ENCODE measurements at regions not wholly inside any gene's neighbourhood (a gene's known extent, or its start where the extent isn't known, plus 50 kb on each side); places are given as distances from the start of the nearest gene placed in this dataset.

DNA sequence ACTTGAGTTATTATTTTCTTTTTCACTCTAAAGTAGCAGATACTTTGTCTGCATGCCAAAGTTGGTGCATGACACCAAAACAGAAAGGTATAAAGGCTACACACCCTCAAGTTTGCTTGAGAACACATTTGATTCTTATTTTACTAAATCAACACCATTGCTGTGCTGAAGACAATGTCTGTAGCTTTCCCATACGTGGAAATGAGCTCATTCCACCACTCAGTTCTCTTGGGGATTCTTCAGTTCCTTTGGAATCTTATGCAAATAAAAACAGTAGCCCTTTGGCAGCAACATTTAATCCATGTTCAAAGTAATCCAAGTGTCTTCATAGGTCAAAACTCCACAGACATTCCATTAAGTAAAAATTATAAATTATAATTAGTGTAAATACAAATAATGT lies 264.9 kb downstream of the TLE1 start:
- no peak for TF ChIP-seq POLR2AphosphoS5 (IDR thresholded peaks at IDR 0.05; ENCODE audit: low read depth, low read length)
- TF ChIP-seq, protein P1, sequence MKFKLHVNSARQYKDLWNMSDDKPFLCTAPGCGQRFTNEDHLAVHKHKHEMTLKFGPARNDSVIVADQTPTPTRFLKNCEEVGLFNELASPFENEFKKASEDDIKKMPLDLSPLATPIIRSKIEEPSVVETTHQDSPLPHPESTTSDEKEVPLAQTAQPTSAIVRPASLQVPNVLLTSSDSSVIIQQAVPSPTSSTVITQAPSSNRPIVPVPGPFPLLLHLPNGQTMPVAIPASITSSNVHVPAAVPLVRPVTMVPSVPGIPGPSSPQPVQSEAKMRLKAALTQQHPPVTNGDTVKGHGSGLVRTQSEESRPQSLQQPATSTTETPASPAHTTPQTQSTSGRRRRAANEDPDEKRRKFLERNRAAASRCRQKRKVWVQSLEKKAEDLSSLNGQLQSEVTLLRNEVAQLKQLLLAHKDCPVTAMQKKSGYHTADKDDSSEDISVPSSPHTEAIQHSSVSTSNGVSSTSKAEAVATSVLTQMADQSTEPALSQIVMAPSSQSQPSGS (IDR thresholded peaks at IDR 0.05; ENCODE audit: low read length): no peak
